ENCODE measurements at regions not wholly inside any gene's neighbourhood (a gene's known extent, or its start where the extent isn't known, plus 50 kb on each side); places are given as distances from the start of the nearest gene placed in this dataset.

GRCh38 chr5:45038366-45038987 is 229.7 kb downstream of the MRPS30 start:
- no peak for ATAC-seq (ENCODE audit: low FRiP score)

GRCh38 chr5:45042283-45042682 is 233.5 kb downstream of the MRPS30 start:
- no peak for TF ChIP-seq CTCF (IDR thresholded peaks at IDR 0.05)
- no peak for DNase-seq (ENCODE audit: low spot score)
- no peak for ATAC-seq (ENCODE audit: low FRiP score)

More at GRCh38 chr5:45038366-45038987, 229.7 kb downstream of the MRPS30 start:
- no peak for TF ChIP-seq CTCF (IDR thresholded peaks at IDR 0.05)
- DNase-seq (ENCODE audit: low spot score): no peak

GRCh38 chr5:45057564-45057963 is 248.8 kb downstream of the MRPS30 start:
- no peak for TF ChIP-seq CTCF (IDR thresholded peaks at IDR 0.05)
- no peak for DNase-seq (ENCODE audit: low spot score)
- no peak for ATAC-seq (ENCODE audit: low FRiP score)

GRCh38 chr5:45060724-45061123 is 252.0 kb downstream of the MRPS30 start:
- no peak for ATAC-seq (ENCODE audit: low FRiP score)

GRCh38 chr5:45062044-45062443 is 253.3 kb downstream of the MRPS30 start:
- DNase-seq (ENCODE audit: low spot score): no peak
- no peak for ATAC-seq (ENCODE audit: low FRiP score)
- TF ChIP-seq CTCF (IDR thresholded peaks at IDR 0.05): no peak

More at GRCh38 chr5:45060724-45061123, 252.0 kb downstream of the MRPS30 start:
- DNase-seq (ENCODE audit: low spot score): no peak
- no peak for TF ChIP-seq CTCF (IDR thresholded peaks at IDR 0.05)

GRCh38 chr5:45081082-45081481 is 272.3 kb downstream of the MRPS30 start:
- ATAC-seq (ENCODE audit: low FRiP score): no peak
- no peak for TF ChIP-seq CTCF (IDR thresholded peaks at IDR 0.05)
- no peak for DNase-seq (ENCODE audit: low spot score)

- DNase-seq (ENCODE audit: low spot score) (no peak), ATAC-seq (ENCODE audit: low FRiP score) (no peak)
- TF ChIP-seq CTCF (IDR thresholded peaks at IDR 0.05): no peak
Measured at GRCh38 chr5:45089870-45090269, 281.1 kb downstream of the MRPS30 start.
